H9 (cell line): ENCODE measurements at regions not wholly inside any gene's neighbourhood (a gene's known extent, or its start where the extent isn't known, plus 50 kb on each side); places are given as distances from the start of the nearest gene placed in this dataset.

Experiments used
- DNase-seq: peaks from one replicate; pipeline ENCODE4 v3.0.0-alpha.2; 2017
- H2AFZ ChIP-seq: one replicate; pipeline ENCODE4 v1.6.1; 2013; ENCODE audit warnings: mild to moderate bottlenecking, low read length, control low read depth, moderate library complexity
- H2AK5ac ChIP-seq: 2 replicates; pipeline ENCODE4 v1.6.1; 2013; ENCODE audit warnings: low read length, control low read depth, mixed read lengths; ENCODE audit not compliant: insufficient read length
- H2BK120ac ChIP-seq: one replicate; pipeline ENCODE4 v1.6.1; 2013; ENCODE audit warnings: low read depth, mild to moderate bottlenecking, low read length, control low read depth, inconsistent platforms; ENCODE audit not compliant: poor library complexity, severe bottlenecking
- H2BK12ac ChIP-seq: 2 replicates; pipeline ENCODE4 v1.6.1; 2013; ENCODE audit warnings: low read length, control low read depth, mixed read lengths, low read depth; ENCODE audit not compliant: insufficient read length
- H2BK15ac ChIP-seq: 2 replicates; pipeline ENCODE4 v1.6.1; 2013; ENCODE audit warnings: low read depth, low read length, control low read depth
- H2BK20ac ChIP-seq: one replicate; pipeline ENCODE4 v1.6.1; 2013; ENCODE audit warnings: low read depth, mild to moderate bottlenecking, low read length, control low read depth, inconsistent platforms; ENCODE audit not compliant: poor library complexity, severe bottlenecking
- H2BK5ac ChIP-seq: 2 replicates; pipeline ENCODE4 v1.6.1; 2013; ENCODE audit warnings: low read length, control low read depth, mixed read lengths; ENCODE audit not compliant: insufficient read length
- H3K14ac ChIP-seq: 2 replicates; pipeline ENCODE4 v1.6.1; 2013; ENCODE audit warnings: low read length, control low read depth; ENCODE audit not compliant: insufficient read depth
- H3K18ac ChIP-seq: 2 replicates; pipeline ENCODE4 v1.6.1; 2013; ENCODE audit warnings: low read depth, mild to moderate bottlenecking, mixed read lengths, low read length, control low read depth; ENCODE audit not compliant: insufficient read length
- H3K23ac ChIP-seq: 2 replicates; pipeline ENCODE4 v1.6.1; 2013; ENCODE audit warnings: low read length, control low read depth, mixed read lengths, low read depth; ENCODE audit not compliant: insufficient read length
- H3K23me2 ChIP-seq: 2 replicates; pipeline ENCODE4 v1.6.1; 2013; ENCODE audit warnings: low read depth, mild to moderate bottlenecking, mixed read lengths, low read length, control low read depth; ENCODE audit not compliant: insufficient read length, poor library complexity, severe bottlenecking
- H3K27ac ChIP-seq: 2 replicates; pipeline ENCODE4 v1.5.1; 2013; ENCODE audit warnings: low read length, control low read depth, mixed read lengths, low read depth; ENCODE audit not compliant: insufficient read length
- H3K27me3 ChIP-seq: 2 replicates; pipeline ENCODE4 v1.6.1; 2013; ENCODE audit warnings: low read length, control low read depth, inconsistent platforms; ENCODE audit not compliant: insufficient read depth
- H3K4ac ChIP-seq: 2 replicates; pipeline ENCODE4 v1.6.1; 2013; ENCODE audit warnings: low read depth, mild to moderate bottlenecking, control low read depth, inconsistent platforms, low read length, moderate library complexity
- H3K4me1 ChIP-seq: 2 replicates; pipeline ENCODE4 v1.6.1; 2013; ENCODE audit warnings: low read length, control low read depth, inconsistent platforms; ENCODE audit not compliant: insufficient read depth
- H3K4me2 ChIP-seq: 2 replicates; pipeline ENCODE4 v1.6.1; 2013; ENCODE audit warnings: low read length, control low read depth, mixed read lengths; ENCODE audit not compliant: insufficient read length, insufficient read depth
- H3K56ac ChIP-seq: 2 replicates; pipeline ENCODE4 v1.6.1; 2013; ENCODE audit warnings: low read depth, mild to moderate bottlenecking, mixed read lengths, low read length, control low read depth; ENCODE audit not compliant: insufficient read length
- H3K79me1 ChIP-seq: 2 replicates; pipeline ENCODE4 v1.6.1; 2013; ENCODE audit warnings: low read depth, mild to moderate bottlenecking, moderate library complexity, low read length, control low read depth, inconsistent platforms; ENCODE audit not compliant: insufficient read depth, poor library complexity, severe bottlenecking
- H3K79me2 ChIP-seq: 2 replicates; pipeline ENCODE4 v1.6.1; 2013; ENCODE audit warnings: low read length, control low read depth, inconsistent platforms; ENCODE audit not compliant: insufficient read depth
- H3K9ac ChIP-seq: 2 replicates; pipeline ENCODE4 v1.6.1; 2013; ENCODE audit warnings: low read length, control low read depth, mixed read lengths; ENCODE audit not compliant: insufficient read length; ENCODE audit errors: extremely low read depth
- H3K9me3 ChIP-seq: one replicate; pipeline ENCODE4 v1.6.1; 2013; ENCODE audit warnings: low read depth, low read length, inconsistent platforms; ENCODE audit not compliant: control insufficient read depth
- H3T11ph ChIP-seq: one replicate; pipeline ENCODE4 v1.6.1; 2013; ENCODE audit warnings: mild to moderate bottlenecking, low read length, control low read depth, inconsistent platforms
- H4K20me1 ChIP-seq: one replicate; pipeline ENCODE4 v1.6.1; 2013; ENCODE audit not compliant: control insufficient read depth, insufficient read length, insufficient read depth
- H4K5ac ChIP-seq: 2 replicates; pipeline ENCODE4 v1.6.1; 2013; ENCODE audit warnings: low read depth, mild to moderate bottlenecking, mixed read lengths, low read length, control low read depth; ENCODE audit not compliant: insufficient read length
- H4K8ac ChIP-seq: replicated peaks from 2 replicates; pipeline ENCODE4 v1.6.1; 2013; ENCODE audit warnings: low read length, control low read depth, mixed read lengths, low read depth; ENCODE audit not compliant: insufficient read length
- H4K91ac ChIP-seq: 2 replicates; pipeline ENCODE4 v1.6.1; 2013; ENCODE audit warnings: low read depth, mild to moderate bottlenecking, moderate library complexity, mixed read lengths, low read length, control low read depth; ENCODE audit not compliant: insufficient read length
- H3K27ac Mint-ChIP-seq, 3 experiments: 2 replicates in 2 of 3; 3 replicates in 1 of 3; pipeline ENCODE4 v1.8.0; 2020 to 2021; ENCODE audit warnings: mixed read lengths in 3 of 3, mild to moderate bottlenecking in 1 of 3, moderate library complexity in 1 of 3
- H3K27me3 Mint-ChIP-seq: 2 replicates; pipeline ENCODE4 v1.8.0; 2021; ENCODE audit warnings: low read depth, mild to moderate bottlenecking, moderate library complexity, mixed read lengths
- H3K36me3 Mint-ChIP-seq, 3 experiments: 2 replicates in 2 of 3; 3 replicates in 1 of 3; pipeline ENCODE4 v1.8.0; 2020 to 2021; ENCODE audit warnings: low read depth in 3 of 3, mixed read lengths in 3 of 3; ENCODE audit not compliant: insufficient read depth in 1 of 3
- H3K4me1 Mint-ChIP-seq, 2 experiments: 2 replicates each; pipeline ENCODE4 v1.8.0; 2020; ENCODE audit warnings: mixed read lengths in 2 of 2
- H3K4me3 Mint-ChIP-seq, 2 experiments: 2 replicates in 1 of 2; 3 replicates in 1 of 2; pipeline ENCODE4 v1.8.0; 2020 to 2021; ENCODE audit warnings: mild to moderate bottlenecking in 2 of 2, mixed read lengths in 2 of 2, moderate library complexity in 1 of 2
- H3K9me3 Mint-ChIP-seq, 2 experiments: 2 replicates in 1 of 2; 3 replicates in 1 of 2; pipeline ENCODE4 v1.8.0; 2020; ENCODE audit warnings: mild to moderate bottlenecking in 2 of 2, mixed read lengths in 2 of 2, moderate library complexity in 1 of 2
- CTCF ChIP-seq: fragments of 200-600 bp; sonication (generic); conservative IDR thresholded peaks from 3 replicates; pipeline ENCODE4 v1.8.0; 2021; ENCODE audit warnings: antibody characterized with exemption, mild to moderate bottlenecking
- WGBS: extraction: QIAGEN DNeasy Blood & Tissue Kit; methylation state at CpG from one replicate; pipeline ENCODE4 v1.1.7; 2013; ENCODE audit warnings: missing lambda C conversion rate, low lambda C conversion rate, mixed read lengths; ENCODE audit not compliant: insufficient read length; ENCODE audit errors: extremely low coverage; 5-methylcytosine and 5-hydroxymethylcytosine counted together

- Histone ChIP-seq H3K9me3 (no peaks in the 10 kb centered on the region), H3K4me1 (no peaks in the 10 kb centered on the region), H2BK120ac (no peak overlapping the region), H4K5ac (no peak overlapping the region), H3K23me2 (no peaks in the 10 kb centered on the region), H3K79me1 (no peaks in the 10 kb centered on the region), H4K8ac (no peak overlapping the region), H3K56ac (no peak overlapping the region), H3K27ac (no peak overlapping the region), H3T11ph (no peak overlapping the region), H3K79me2 (no peaks in the 10 kb centered on the region), H4K91ac (no peak overlapping the region), H3K9ac (no peak overlapping the region), H3K4ac (no peak overlapping the region), H3K14ac (no peak overlapping the region), H3K4me2 (no peak overlapping the region), H2BK12ac (no peak overlapping the region), H3K18ac (no peak overlapping the region), H2BK15ac (no peak overlapping the region), H2BK20ac (no peak overlapping the region), H2AFZ (no peak overlapping the region), H3K27me3 (no peaks in the 10 kb centered on the region), H2BK5ac (no peak overlapping the region), H3K23ac (no peak overlapping the region), H4K20me1 (no peaks in the 10 kb centered on the region), H2AK5ac (no peak overlapping the region)
- no peak for TF ChIP-seq CTCF
- Mint-ChIP-seq H3K4me3 (no peak overlapping the region), H3K4me1 (no peaks in the 10 kb centered on the region; a peak in 1 of 4 replicates), H3K27me3 (peaks cover 6% of the 10 kb centered on the region; the same call in 1 of the 2 replicates), H3K9me3 (peaks cover 0 to 5% of the 10 kb centered on the region in 2 experiments; a peak in 3 of 5 replicates), H3K27ac (no peak overlapping the region), H3K36me3 (no peaks in the 10 kb centered on the region; a peak in 1 of 7 replicates)
- no peak for DNase-seq
- no CpG with 5 or more reads among the region's 2 CpGs for WGBS
Measured at GRCh38 chr20:60461993-60462392, 503.8 kb downstream of the CDH26 start.
